ENCODE measurements at regions not wholly inside any gene's neighbourhood (a gene's known extent, or its start where the extent isn't known, plus 50 kb on each side); places are given as distances from the start of the nearest gene placed in this dataset.
"Not testable (repeated sequence)": the region's sequence is repeated elsewhere in the genome, so short reads cannot be mapped to it uniquely, and the experiment has no call there.

DNA sequence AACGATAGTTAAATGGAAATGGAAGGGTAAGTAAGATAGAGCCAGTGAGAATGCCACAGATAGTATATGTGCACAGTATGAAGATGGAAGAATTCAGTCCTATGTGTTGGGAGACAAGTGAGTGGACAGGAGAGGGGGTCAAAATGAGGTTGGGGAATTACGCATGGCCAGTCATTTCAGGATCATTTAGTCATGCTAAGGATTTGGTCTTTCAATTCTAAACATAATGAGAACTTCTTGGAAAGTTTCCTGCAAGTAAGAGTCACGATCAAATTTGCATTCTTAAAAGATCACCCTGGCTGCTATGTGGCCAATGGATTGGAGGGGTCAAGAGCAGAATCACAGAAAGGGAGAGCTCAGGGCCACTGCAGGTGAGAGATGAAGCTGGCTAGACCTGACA lies 64.0 kb upstream of the KCNK2 start:
- H3K4me3 ChIP-seq (ENCODE audit: low read depth, low read length): no peak overlapping the region
- no peak for DNase-seq (ENCODE audit: low read depth)
- TF ChIP-seq, protein P1, sequence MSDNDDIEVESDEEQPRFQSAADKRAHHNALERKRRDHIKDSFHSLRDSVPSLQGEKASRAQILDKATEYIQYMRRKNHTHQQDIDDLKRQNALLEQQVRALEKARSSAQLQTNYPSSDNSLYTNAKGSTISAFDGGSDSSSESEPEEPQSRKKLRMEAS (IDR thresholded peaks at IDR 0.05; ENCODE audit: low read depth, low read length): no peak
- TF ChIP-seq POLR2A (IDR thresholded peaks at IDR 0.05; ENCODE audit: extremely low read depth, insufficient read length): no peak
- TF ChIP-seq, protein P2, sequence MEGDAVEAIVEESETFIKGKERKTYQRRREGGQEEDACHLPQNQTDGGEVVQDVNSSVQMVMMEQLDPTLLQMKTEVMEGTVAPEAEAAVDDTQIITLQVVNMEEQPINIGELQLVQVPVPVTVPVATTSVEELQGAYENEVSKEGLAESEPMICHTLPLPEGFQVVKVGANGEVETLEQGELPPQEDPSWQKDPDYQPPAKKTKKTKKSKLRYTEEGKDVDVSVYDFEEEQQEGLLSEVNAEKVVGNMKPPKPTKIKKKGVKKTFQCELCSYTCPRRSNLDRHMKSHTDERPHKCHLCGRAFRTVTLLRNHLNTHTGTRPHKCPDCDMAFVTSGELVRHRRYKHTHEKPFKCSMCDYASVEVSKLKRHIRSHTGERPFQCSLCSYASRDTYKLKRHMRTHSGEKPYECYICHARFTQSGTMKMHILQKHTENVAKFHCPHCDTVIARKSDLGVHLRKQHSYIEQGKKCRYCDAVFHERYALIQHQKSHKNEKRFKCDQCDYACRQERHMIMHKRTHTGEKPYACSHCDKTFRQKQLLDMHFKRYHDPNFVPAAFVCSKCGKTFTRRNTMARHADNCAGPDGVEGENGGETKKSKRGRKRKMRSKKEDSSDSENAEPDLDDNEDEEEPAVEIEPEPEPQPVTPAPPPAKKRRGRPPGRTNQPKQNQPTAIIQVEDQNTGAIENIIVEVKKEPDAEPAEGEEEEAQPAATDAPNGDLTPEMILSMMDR (IDR thresholded peaks at IDR 0.05; ENCODE audit: low read depth, low read length): no peak
- no peak for TF ChIP-seq MYC (IDR thresholded peaks at IDR 0.05; ENCODE audit: low read depth, low read length)

DNA sequence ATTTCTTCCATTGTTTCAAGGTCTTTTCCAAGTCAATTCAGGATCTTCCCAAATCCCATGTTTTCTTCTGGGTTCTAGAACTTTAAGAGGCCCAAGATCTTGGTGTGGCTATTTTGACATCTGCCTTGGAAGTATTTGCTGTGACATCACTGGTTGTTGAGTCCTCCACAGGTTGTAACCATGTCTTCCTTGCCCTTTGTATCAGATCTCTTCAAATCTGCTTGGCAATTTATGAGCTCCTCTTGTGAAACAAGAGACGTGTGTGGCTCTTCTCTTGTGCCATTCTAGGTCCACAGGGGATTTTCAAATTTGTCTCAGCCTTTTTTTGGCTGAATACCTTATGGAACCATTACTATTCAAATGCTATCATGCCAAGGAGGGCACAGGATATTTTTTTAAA lies 60.3 kb upstream of the KCNK2 start:
- no peak overlapping the region for H3K4me3 ChIP-seq (ENCODE audit: low read depth, low read length)
- TF ChIP-seq, protein P2 (IDR thresholded peaks at IDR 0.05; ENCODE audit: low read depth, low read length): no peak
- TF ChIP-seq MYC (IDR thresholded peaks at IDR 0.05; ENCODE audit: low read depth, low read length) (no peak), POLR2A (IDR thresholded peaks at IDR 0.05; ENCODE audit: extremely low read depth, insufficient read length) (no peak)
- TF ChIP-seq, protein P1 (IDR thresholded peaks at IDR 0.05; ENCODE audit: low read depth, low read length): no peak
- DNase-seq (ENCODE audit: low read depth): no peak

DNA sequence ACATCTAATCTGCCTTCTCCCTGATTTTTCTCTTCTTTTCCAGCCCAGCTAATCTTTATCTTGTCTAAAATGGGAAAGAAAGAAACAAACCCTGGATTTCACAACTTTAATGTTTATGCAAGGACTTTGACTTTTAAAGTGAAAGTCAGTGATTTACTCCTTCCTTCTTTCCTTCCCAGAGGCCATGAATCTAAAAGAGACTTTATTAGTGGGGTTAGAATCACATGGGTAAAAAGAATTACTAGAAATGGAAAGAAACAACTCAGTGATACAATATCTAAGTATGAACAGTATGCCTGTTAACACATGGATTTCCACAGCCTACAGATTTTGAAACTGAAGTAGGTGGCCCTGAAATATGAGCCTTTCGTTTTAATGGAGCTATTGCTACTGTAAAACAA lies 59.8 kb upstream of the KCNK2 start:
- no peak for DNase-seq (ENCODE audit: low read depth)
- no peak overlapping the region for H3K4me3 ChIP-seq (ENCODE audit: low read depth, low read length)
- TF ChIP-seq, protein P1 (IDR thresholded peaks at IDR 0.05; ENCODE audit: low read depth, low read length): no peak
- TF ChIP-seq MYC (IDR thresholded peaks at IDR 0.05; ENCODE audit: low read depth, low read length): no peak
- TF ChIP-seq POLR2A (IDR thresholded peaks at IDR 0.05; ENCODE audit: extremely low read depth, insufficient read length): no peak
- TF ChIP-seq, protein P2 (IDR thresholded peaks at IDR 0.05; ENCODE audit: low read depth, low read length): no peak

DNA sequence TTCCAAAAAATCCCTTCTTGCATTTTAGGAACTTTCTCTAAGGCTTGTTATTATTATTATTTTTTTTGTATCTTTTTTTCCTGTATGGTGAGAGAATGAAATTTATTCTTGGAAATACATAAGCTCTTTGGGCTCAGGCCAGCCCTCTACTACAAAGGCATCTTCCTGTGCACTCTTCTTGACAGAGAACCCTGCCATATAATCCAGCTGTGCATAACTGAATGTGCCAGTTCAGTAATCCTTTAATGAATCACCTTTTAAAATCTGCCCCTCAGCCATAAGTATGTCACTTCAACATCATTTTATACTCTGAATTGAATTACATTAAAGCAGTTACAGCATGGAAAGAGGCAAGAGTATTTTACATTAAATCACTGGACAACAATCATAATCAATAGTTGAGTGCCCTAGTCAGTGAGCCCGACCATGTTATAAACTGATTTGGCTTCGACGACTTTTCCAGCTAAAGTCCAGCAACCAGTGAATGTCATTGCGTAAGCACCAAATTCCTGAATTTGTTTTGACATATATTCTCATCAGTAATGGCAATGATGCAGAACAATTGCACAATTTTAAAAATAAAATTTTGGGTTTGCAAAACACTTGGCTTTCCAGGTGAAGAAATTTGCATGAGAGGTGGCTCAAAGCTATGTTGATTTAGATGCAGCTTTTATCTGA lies 59.2 kb upstream of the KCNK2 start:
- TF ChIP-seq POLR2A (IDR thresholded peaks at IDR 0.05; ENCODE audit: extremely low read depth, insufficient read length): no peak
- TF ChIP-seq, protein P1 (IDR thresholded peaks at IDR 0.05; ENCODE audit: low read depth, low read length): no peak
- no peak for TF ChIP-seq MYC (IDR thresholded peaks at IDR 0.05; ENCODE audit: low read depth, low read length)
- TF ChIP-seq, protein P2 (IDR thresholded peaks at IDR 0.05; ENCODE audit: low read depth, low read length): no peak
- DNase-seq (ENCODE audit: low read depth): no peak
- H3K4me3 ChIP-seq (ENCODE audit: low read depth, low read length): no peak overlapping the region

DNA sequence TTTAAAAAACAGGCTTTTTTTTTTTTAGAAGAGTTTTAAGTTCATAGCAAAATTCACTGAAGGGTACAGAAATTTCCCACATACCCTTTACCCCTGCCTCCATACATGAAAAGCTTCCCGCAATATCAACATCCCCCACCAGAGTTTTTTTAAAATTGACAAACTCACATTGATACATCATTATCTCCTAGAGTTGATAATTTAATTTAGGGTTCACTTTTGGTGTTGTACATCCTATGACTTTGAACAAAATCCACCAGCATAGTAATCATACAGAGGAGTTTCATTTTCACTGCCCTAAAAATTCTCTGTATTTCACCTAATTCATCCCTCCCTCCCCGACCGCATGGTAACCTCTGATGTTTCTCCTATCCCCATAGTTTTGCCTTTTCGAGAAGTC lies 53.6 kb upstream of the KCNK2 start:
- DNase-seq (ENCODE audit: low read depth): no peak
- H3K4me3 ChIP-seq (ENCODE audit: low read depth, low read length): no peak overlapping the region
- TF ChIP-seq MYC (IDR thresholded peaks at IDR 0.05; ENCODE audit: low read depth, low read length) (no peak), POLR2A (IDR thresholded peaks at IDR 0.05; ENCODE audit: extremely low read depth, insufficient read length) (no peak)
- TF ChIP-seq, protein P1 (IDR thresholded peaks at IDR 0.05; ENCODE audit: low read depth, low read length): no peak
- TF ChIP-seq, protein P2 (IDR thresholded peaks at IDR 0.05; ENCODE audit: low read depth, low read length): no peak

DNA sequence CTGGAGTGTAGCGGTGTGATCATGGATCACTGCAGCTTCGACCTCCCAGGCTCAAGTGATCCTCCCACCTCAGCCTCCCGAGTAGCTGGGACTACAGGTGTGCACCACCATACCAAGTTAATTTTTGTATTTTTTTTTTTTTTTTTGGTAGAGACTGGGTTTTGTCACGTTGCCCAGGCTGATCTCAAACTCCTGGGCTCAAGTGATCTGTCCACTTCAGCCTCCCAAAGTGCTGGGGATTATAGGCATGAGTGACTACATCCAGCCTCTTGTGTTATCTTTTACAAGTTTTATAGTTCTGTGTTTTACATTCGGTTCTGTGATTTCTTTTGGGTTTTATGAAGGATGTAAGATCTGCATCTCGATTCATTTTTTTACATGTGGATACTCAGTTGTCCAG lies 52.0 kb upstream of the KCNK2 start:
- not testable (repeated sequence) for DNase-seq (ENCODE audit: low read depth); H3K4me3 ChIP-seq (ENCODE audit: low read depth, low read length)
